K562 (cell line): ENCODE measurements at regions not wholly inside any gene's neighbourhood (a gene's known extent, or its start where the extent isn't known, plus 50 kb on each side); places are given as distances from the start of the nearest gene placed in this dataset.

ENCODE experiments used
- ATAC-seq: fragments of 200-7000 bp; cut with Tn5 transposase; 3 replicates; pipeline ENCODE4 v1.9.1; 2020; ENCODE audit warnings: moderate library complexity
- BruUV-seq: library from RNA; stranded (reverse); fragments of 400-500 nt; replicated peaks from 2 replicates; lab custom pipeline; 2021; lab: Mats Ljungman, UMichigan
- CTCF ChIA-PET: fragments of 300-600 bp; formaldehyde crosslinking; extraction: SDS; loops from one replicate; lab custom pipeline; 2021; ENCODE audit warnings: low intra/inter-chr PET ratio; lab: Yijun Ruan, JAX
- POLR2A ChIA-PET: fragments of 300-600, 350-650 bp; sonication (Branson Sonifier 250); formaldehyde crosslinking; extraction: SDS; loops from one replicate; lab custom pipeline; 2021; ENCODE audit warnings: antibody characterized with exemption, inconsistent platforms; lab: Yijun Ruan, JAX
- DNase-seq, 4 experiments: peaks; one replicate each; pipeline versions ENCODE4 v3.0.0 to v3.0.0-alpha.2; 2011 to 2018; ENCODE audit warnings: low spot score in 3 of 4, mixed read lengths in 3 of 4; ENCODE audit errors: extremely low read depth in 1 of 4
- FAIRE-seq: peaks from 2 replicates; lab custom pipeline; 2011; peaks lifted over from hg19 to GRCh38; lab: Jason Lieb, UNC
- H2AFZ ChIP-seq: 2 replicates; pipeline ENCODE4 v1.6.0; 2011; ENCODE audit warnings: low read depth, low read length, control low read depth, inconsistent platforms
- H3K27ac ChIP-seq: fragments of 200-600 bp; 3 replicates; pipeline ENCODE4 v1.8.0; 2011; ENCODE audit warnings: low read depth, mild to moderate bottlenecking, control low read depth, inconsistent platforms, low read length, moderate library complexity, mixed read lengths; ENCODE audit errors: extremely low read depth
- H3K27me3 ChIP-seq, 2 experiments: fragments of 300-600 bp in 1 of 2; 2 replicates in 1 of 2; 3 replicates in 1 of 2; pipeline versions ENCODE4 v1.6.0 to v1.8.0; 2011; ENCODE audit warnings: inconsistent platforms in 2 of 2, low read length in 2 of 2, mild to moderate bottlenecking in 1 of 2, mixed read lengths in 1 of 2, moderate library complexity in 1 of 2; ENCODE audit not compliant: control insufficient read depth in 2 of 2, insufficient read depth in 2 of 2
- H3K36me3 ChIP-seq: fragments of 300-600 bp; 3 replicates; pipeline ENCODE4 v1.8.0; 2011; ENCODE audit warnings: mild to moderate bottlenecking, low read length, inconsistent platforms; ENCODE audit not compliant: control insufficient read depth, insufficient read depth
- H3K4me1 ChIP-seq, 2 experiments: fragments of 200-600 bp in 1 of 2; replicated peaks in 1 of 2; 2 replicates in 1 of 2; 3 replicates in 1 of 2; pipeline versions ENCODE4 v1.5.1 to v1.8.0; 2011; ENCODE audit warnings: inconsistent platforms in 2 of 2, low read length in 2 of 2, mild to moderate bottlenecking in 1 of 2, mixed read lengths in 1 of 2, moderate library complexity in 1 of 2; ENCODE audit not compliant: control insufficient read depth in 2 of 2, insufficient read depth in 2 of 2
- H3K4me2 ChIP-seq: 2 replicates; pipeline ENCODE4 v1.6.1; 2011; ENCODE audit warnings: low read length, control low read depth, inconsistent platforms, mixed read lengths; ENCODE audit not compliant: insufficient read depth
- H3K4me3 ChIP-seq: fragments of 200-600 bp; sonication (generic), shearing (Covaris generic); 2 replicates; pipeline ENCODE4 v1.5.1; 2016; ENCODE audit warnings: control low read depth, inconsistent platforms
- H3K79me2 ChIP-seq: fragments of 200-600 bp; 3 replicates; pipeline ENCODE4 v1.8.0; 2011; ENCODE audit warnings: low read length, inconsistent platforms; ENCODE audit not compliant: control insufficient read depth, insufficient read depth
- H3K9ac ChIP-seq, 2 experiments: 2 replicates each; pipeline versions ENCODE4 v1.6.0 to v1.6.1; 2011; ENCODE audit warnings: low read depth in 2 of 2, low read length in 2 of 2, control low read depth in 1 of 2, inconsistent platforms in 1 of 2, mild to moderate bottlenecking in 1 of 2, mixed read lengths in 1 of 2; ENCODE audit not compliant: insufficient read depth in 1 of 2
- H3K9me1 ChIP-seq: one replicate; pipeline ENCODE4 v1.6.0; 2011; ENCODE audit warnings: inconsistent platforms, mild to moderate bottlenecking, low read length, moderate library complexity; ENCODE audit not compliant: control insufficient read depth, insufficient read depth
- H3K9me3 ChIP-seq: replicated peaks from 2 replicates; pipeline ENCODE4 v1.5.1; 2011; ENCODE audit warnings: low read depth, low read length, inconsistent platforms; ENCODE audit not compliant: control insufficient read depth, insufficient read depth
- H4K20me1 ChIP-seq: replicated peaks from 2 replicates; pipeline ENCODE4 v1.6.1; 2011; ENCODE audit warnings: low read length, inconsistent platforms, mixed read lengths; ENCODE audit not compliant: control insufficient read depth, insufficient read depth
- CHD7 ChIP-seq: fragments of 200-600 bp; sonication (generic); IDR thresholded peaks from one replicate; pipeline ENCODE4 v1.6.1; 2012; ENCODE audit warnings: mild to moderate bottlenecking, low read depth, low read length, inconsistent platforms
- MYBL2 ChIP-seq, 2 experiments: fragments of 450-650 bp in 1 of 2; sonication (generic) in 1 of 2; formaldehyde crosslinking in 1 of 2; IDR thresholded peaks; 2 replicates each; pipeline versions ENCODE4 v1.6.1 to v1.8.1; 2017 to 2022; ENCODE audit warnings: borderline replicate concordance in 1 of 2, inconsistent platforms in 1 of 2, low read depth in 1 of 2, mild to moderate bottlenecking in 1 of 2, missing genetic modification reagents in 1 of 2, moderate library complexity in 1 of 2
- ZBTB26 ChIP-seq: fragments of 450-650 bp; formaldehyde crosslinking; IDR thresholded peaks from 2 replicates; pipeline ENCODE4 v1.4.0; 2022; ENCODE audit warnings: missing genetic modification characterization
- ZNF146 ChIP-seq: IDR thresholded peaks from one replicate; pipeline ENCODE4 v1.6.1; 2018; ENCODE audit warnings: missing compliant biosample characterization; ENCODE audit not compliant: unreplicated experiment
- WGBS: fragments of 100-300 bp; shearing (Covaris generic); methylation state at CpG from one replicate; pipeline ENCODE4 v1.1.6; 2016; ENCODE audit warnings: low coverage, mixed read lengths; ENCODE audit not compliant: insufficient coverage; ENCODE audit errors: missing lambda C conversion rate; 5-methylcytosine and 5-hydroxymethylcytosine counted together
- in situ Hi-C: fragments of 300-500 bp; cut with MboI; formaldehyde crosslinking; loops from 4 replicates; pipeline ENCODE4 v1.15.0; 2018; ENCODE audit warnings: inconsistent platforms, mixed read lengths
- intact Hi-C: fragments of 100-400 bp; cut with micrococcal nuclease; formaldehyde crosslinking; loops from 2 replicates; pipeline ENCODE4 v1.14.2; 2022
- TF ChIP-seq, protein P1 (sequence below): fragments of 250-450 bp; sonication (Bioruptor Pico); IDR thresholded peaks from 2 replicates; pipeline ENCODE4 v1.8.0; 2021; ENCODE audit warnings: borderline replicate concordance, mild to moderate bottlenecking, moderate library complexity; ENCODE audit not compliant: poor library complexity, severe bottlenecking
- TF ChIP-seq, protein P2 (sequence below): fragments of 250-450 bp; sonication (Bioruptor Pico); IDR thresholded peaks from 2 replicates; pipeline ENCODE4 v1.4.0; 2020; ENCODE audit warnings: mild to moderate bottlenecking

GRCh38 chrX:148448686-148449085 lies 51.7 kb upstream of the AFF2 start:
- no peaks in the 10 kb centered on the region for H3K4me1 ChIP-seq
- no TSS peak for BruUV-seq
- POLR2A ChIA-PET, result no interaction called here
- ATAC-seq (no peak), DNase-seq (no peak), FAIRE-seq (no peak)
- CTCF ChIA-PET, result no interaction called here
- no peaks in the 10 kb centered on the region for H3K9me3 ChIP-seq
- 9% methylated on average over 4 of the region's 4 CpGs for WGBS
- H3K9ac ChIP-seq, result no peak overlapping the region
- H2AFZ ChIP-seq, result no peak overlapping the region
- H4K20me1 ChIP-seq, result no peaks in the 10 kb centered on the region
- no peaks in the 10 kb centered on the region for H3K36me3 ChIP-seq
- in situ Hi-C loops (no loop called here), intact Hi-C loops (no loop called here)
- H3K79me2 ChIP-seq, result no peaks in the 10 kb centered on the region
- H3K27me3 ChIP-seq, result no peaks in the 10 kb centered on the region
- H3K9me1 ChIP-seq, result no peaks in the 10 kb centered on the region
- no peak overlapping the region for H3K4me2 ChIP-seq
- no peak overlapping the region for H3K27ac ChIP-seq
- no peak overlapping the region for H3K4me3 ChIP-seq
- TF ChIP-seq ZBTB26 (CRISPR knock-in tag), result no peak
- TF ChIP-seq CHD7, result no peak
- TF ChIP-seq, protein P1, sequence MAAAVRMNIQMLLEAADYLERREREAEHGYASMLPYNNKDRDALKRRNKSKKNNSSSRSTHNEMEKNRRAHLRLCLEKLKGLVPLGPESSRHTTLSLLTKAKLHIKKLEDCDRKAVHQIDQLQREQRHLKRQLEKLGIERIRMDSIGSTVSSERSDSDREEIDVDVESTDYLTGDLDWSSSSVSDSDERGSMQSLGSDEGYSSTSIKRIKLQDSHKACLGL, result no peak
- TF ChIP-seq, protein P2, sequence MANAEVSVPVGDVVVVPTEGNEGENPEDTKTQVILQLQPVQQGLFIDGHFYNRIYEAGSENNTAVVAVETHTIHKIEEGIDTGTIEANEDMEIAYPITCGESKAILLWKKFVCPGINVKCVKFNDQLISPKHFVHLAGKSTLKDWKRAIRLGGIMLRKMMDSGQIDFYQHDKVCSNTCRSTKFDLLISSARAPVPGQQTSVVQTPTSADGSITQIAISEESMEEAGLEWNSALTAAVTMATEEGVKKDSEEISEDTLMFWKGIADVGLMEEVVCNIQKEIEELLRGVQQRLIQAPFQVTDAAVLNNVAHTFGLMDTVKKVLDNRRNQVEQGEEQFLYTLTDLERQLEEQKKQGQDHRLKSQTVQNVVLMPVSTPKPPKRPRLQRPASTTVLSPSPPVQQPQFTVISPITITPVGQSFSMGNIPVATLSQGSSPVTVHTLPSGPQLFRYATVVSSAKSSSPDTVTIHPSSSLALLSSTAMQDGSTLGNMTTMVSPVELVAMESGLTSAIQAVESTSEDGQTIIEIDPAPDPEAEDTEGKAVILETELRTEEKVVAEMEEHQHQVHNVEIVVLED (CRISPR knock-in tag), result no peak
- no peak for TF ChIP-seq ZNF146 (CRISPR knock-in tag)
- TF ChIP-seq MYBL2 (IDR thresholded peaks at IDR 0.05; ENCODE audit: low read depth), result no peak
- no peak for TF ChIP-seq MYBL2 (CRISPR knock-in tag; IDR thresholded peaks at IDR 0.05; ENCODE audit: borderline replicate concordance)
